Esophagus muscularis mucosa (tissue), 4 donors: ENCODE measurements at regions not wholly inside any gene's neighbourhood (a gene's known extent, or its start where the extent isn't known, plus 50 kb on each side); places are given as distances from the start of the nearest gene placed in this dataset.
A peak's percentile ranks its signal among the peaks of the same experiment; 100 is the strongest.

Source experiments
- DNase-seq: peaks from one replicate; pipeline ENCODE4 v3.0.0-alpha.2; 2017; ENCODE audit errors: extremely low spot score
- H3K27ac ChIP-seq, 4 donors: fragments of 200-600 bp; sonication (generic); replicated peaks in 1 of 4; 1 replicate in 3 of 4; 2 replicates in 1 of 4; pipeline ENCODE4 v1.5.1; 2016 to 2019; ENCODE audit warnings: mild to moderate bottlenecking in 1 of 4
- H3K27me3 ChIP-seq, 4 donors: fragments of 200-600 bp; sonication (generic); one replicate each; pipeline versions ENCODE4 v1.5.1 to v1.6.0; 2016 to 2019
- H3K36me3 ChIP-seq, 4 donors: fragments of 200-600 bp; sonication (generic); one replicate each; pipeline ENCODE4 v1.5.1; 2016 to 2019
- H3K4me1 ChIP-seq, 4 donors: fragments of 200-600 bp; sonication (generic); one replicate each; pipeline ENCODE4 v1.5.1; 2016 to 2019
- H3K4me3 ChIP-seq, 4 donors: fragments of 200-600 bp; sonication (generic); 1 replicate in 2 of 4; 2 replicates in 2 of 4; pipeline ENCODE4 v1.5.1; 2016 to 2019; ENCODE audit warnings: mild to moderate bottlenecking in 4 of 4, moderate library complexity in 1 of 4
- H3K9me3 ChIP-seq, 4 donors: fragments of 200-600 bp; sonication (generic); 1 replicate in 3 of 4; 2 replicates in 1 of 4; pipeline ENCODE4 v1.5.1; 2016 to 2019
- EP300 ChIP-seq: sonication (generic); formaldehyde crosslinking; IDR thresholded peaks from one replicate; pipeline ENCODE4 v1.6.1; 2017; ENCODE audit warnings: antibody characterized with exemption
- POLR2A ChIP-seq: fragments of 450-650 bp; IDR thresholded peaks from one replicate; pipeline ENCODE4 v1.6.1; 2017; ENCODE audit warnings: antibody characterized with exemption, moderate library complexity, mild to moderate bottlenecking, low read depth
- POLR2AphosphoS5 ChIP-seq, 2 donors: sonication (generic); formaldehyde crosslinking; IDR thresholded peaks; one replicate each; pipeline ENCODE4 v1.6.1; 2017; ENCODE audit warnings: antibody characterized with exemption in 2 of 2
- WGBS: methylation state at CpG from one replicate; pipeline ENCODE4 v1.1.5; 2018; 5-methylcytosine and 5-hydroxymethylcytosine counted together
- intact Hi-C: fragments of 100-400 bp; cut with DNase I; formaldehyde crosslinking; loops from one replicate; pipeline ENCODE4 v1.15.1; 2023
- TF ChIP-seq, protein P1 (sequence below), 3 experiments: fragments of 200-600 bp in 2 of 3; fragments of 450-650 bp in 1 of 3; sonication (generic) in 2 of 3; IDR thresholded peaks; one replicate each; pipeline ENCODE4 v1.5.1; 2017 to 2019; ENCODE audit warnings: antibody characterized with exemption in 3 of 3, mild to moderate bottlenecking in 2 of 3, moderate library complexity in 1 of 3

- Histone ChIP-seq H3K4me1 (peaks cover 0 to 14% (median 6%) of the 10 kb centered on the region in 4 donors), H3K27ac (no peak overlapping the region), H3K36me3 (no peaks in the 10 kb centered on the region), H3K9me3 (no peaks in the 10 kb centered on the region), H3K27me3 (no peaks in the 10 kb centered on the region), H3K4me3 (no peak overlapping the region)
- intact Hi-C loops = no loop called here
- 65% methylated on average over 6 of the region's 6 CpGs for WGBS
- DNase-seq = peak; percentile 42
- TF ChIP-seq POLR2A (no peak), POLR2AphosphoS5 (IDR thresholded peaks at IDR 0.05) (no peak), EP300 (no peak)
- TF ChIP-seq, protein P1, sequence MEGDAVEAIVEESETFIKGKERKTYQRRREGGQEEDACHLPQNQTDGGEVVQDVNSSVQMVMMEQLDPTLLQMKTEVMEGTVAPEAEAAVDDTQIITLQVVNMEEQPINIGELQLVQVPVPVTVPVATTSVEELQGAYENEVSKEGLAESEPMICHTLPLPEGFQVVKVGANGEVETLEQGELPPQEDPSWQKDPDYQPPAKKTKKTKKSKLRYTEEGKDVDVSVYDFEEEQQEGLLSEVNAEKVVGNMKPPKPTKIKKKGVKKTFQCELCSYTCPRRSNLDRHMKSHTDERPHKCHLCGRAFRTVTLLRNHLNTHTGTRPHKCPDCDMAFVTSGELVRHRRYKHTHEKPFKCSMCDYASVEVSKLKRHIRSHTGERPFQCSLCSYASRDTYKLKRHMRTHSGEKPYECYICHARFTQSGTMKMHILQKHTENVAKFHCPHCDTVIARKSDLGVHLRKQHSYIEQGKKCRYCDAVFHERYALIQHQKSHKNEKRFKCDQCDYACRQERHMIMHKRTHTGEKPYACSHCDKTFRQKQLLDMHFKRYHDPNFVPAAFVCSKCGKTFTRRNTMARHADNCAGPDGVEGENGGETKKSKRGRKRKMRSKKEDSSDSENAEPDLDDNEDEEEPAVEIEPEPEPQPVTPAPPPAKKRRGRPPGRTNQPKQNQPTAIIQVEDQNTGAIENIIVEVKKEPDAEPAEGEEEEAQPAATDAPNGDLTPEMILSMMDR (IDR thresholded peaks at IDR 0.05) = no peak
Observed at GRCh38 chr10:62578301-62578700, 204.1 kb downstream of the ZNF365 start.

GRCh38 chr10:62578916-62579315 is 204.7 kb downstream of the ZNF365 start:
- 93% methylated on average over 1 of the region's 1 CpG for WGBS
- H3K9me3 ChIP-seq = no peaks in the 10 kb centered on the region
- H3K27me3 ChIP-seq = no peaks in the 10 kb centered on the region
- H3K27ac ChIP-seq = no peak overlapping the region
- intact Hi-C loops = no loop called here
- no peak for TF ChIP-seq POLR2AphosphoS5 (IDR thresholded peaks at IDR 0.05)
- no peak for TF ChIP-seq EP300
- TF ChIP-seq, protein P1 (IDR thresholded peaks at IDR 0.05) = no peak
- TF ChIP-seq POLR2A = no peak
- no peaks in the 10 kb centered on the region for H3K36me3 ChIP-seq
- peak; percentile 26 for DNase-seq
- H3K4me3 ChIP-seq = no peak overlapping the region
- peaks cover 0 to 21% (median 7%) of the 10 kb centered on the region in 4 donors for H3K4me1 ChIP-seq

GRCh38 chr10:62580396-62580795 is 206.2 kb downstream of the ZNF365 start:
- Histone ChIP-seq H3K9me3 (no peaks in the 10 kb centered on the region), H3K4me3 (no peak overlapping the region), H3K36me3 (no peaks in the 10 kb centered on the region), H3K27me3 (no peaks in the 10 kb centered on the region), H3K27ac (no peak overlapping the region), H3K4me1 (peaks cover 0 to 31% (median 10%) of the 10 kb centered on the region in 4 donors)
- no peak for TF ChIP-seq POLR2AphosphoS5 (IDR thresholded peaks at IDR 0.05)
- TF ChIP-seq EP300 = no peak
- TF ChIP-seq, protein P1 (IDR thresholded peaks at IDR 0.05) = no peak
- intact Hi-C loops = no loop called here
- peak; percentile 37 for DNase-seq

DNA sequence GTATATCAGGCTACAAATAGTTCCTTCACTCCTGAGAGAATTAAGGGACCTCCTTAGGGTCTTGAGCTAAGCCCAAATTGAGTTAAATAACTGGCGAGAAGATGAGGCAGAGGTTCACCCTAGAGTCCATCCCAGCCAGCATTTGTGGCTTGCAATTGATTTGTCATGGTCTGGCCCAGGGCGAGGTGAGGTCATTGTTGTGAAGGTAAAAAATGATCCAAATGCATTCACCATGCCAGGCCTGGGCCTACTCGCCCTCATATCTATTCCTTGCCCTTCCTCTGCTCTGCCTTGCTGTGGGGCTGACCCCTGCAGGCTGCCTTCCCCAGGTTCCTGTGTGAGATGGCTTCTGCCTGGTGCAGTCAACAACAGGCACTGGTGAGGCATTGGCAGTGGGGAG is 207.2 kb downstream of the ZNF365 start:
- peak; percentile 90 for DNase-seq
- no peak for TF ChIP-seq POLR2AphosphoS5 (IDR thresholded peaks at IDR 0.05)
- no peak for TF ChIP-seq POLR2A
- TF ChIP-seq, protein P1 (IDR thresholded peaks at IDR 0.05) = no peak
- no peak for TF ChIP-seq EP300
- intact Hi-C loops = no loop called here
- H3K9me3 ChIP-seq = no peaks in the 10 kb centered on the region
- H3K4me1 ChIP-seq = peaks cover 0 to 31% (median 10%) of the 10 kb centered on the region in 4 donors
- H3K27ac ChIP-seq = peak overlapping the region; percentile 5 to 52 (median 42)
- H3K4me3 ChIP-seq = no peak overlapping the region
- no peaks in the 10 kb centered on the region for H3K27me3 ChIP-seq
- 79% methylated on average over 3 of the region's 3 CpGs for WGBS
- no peaks in the 10 kb centered on the region for H3K36me3 ChIP-seq

DNA sequence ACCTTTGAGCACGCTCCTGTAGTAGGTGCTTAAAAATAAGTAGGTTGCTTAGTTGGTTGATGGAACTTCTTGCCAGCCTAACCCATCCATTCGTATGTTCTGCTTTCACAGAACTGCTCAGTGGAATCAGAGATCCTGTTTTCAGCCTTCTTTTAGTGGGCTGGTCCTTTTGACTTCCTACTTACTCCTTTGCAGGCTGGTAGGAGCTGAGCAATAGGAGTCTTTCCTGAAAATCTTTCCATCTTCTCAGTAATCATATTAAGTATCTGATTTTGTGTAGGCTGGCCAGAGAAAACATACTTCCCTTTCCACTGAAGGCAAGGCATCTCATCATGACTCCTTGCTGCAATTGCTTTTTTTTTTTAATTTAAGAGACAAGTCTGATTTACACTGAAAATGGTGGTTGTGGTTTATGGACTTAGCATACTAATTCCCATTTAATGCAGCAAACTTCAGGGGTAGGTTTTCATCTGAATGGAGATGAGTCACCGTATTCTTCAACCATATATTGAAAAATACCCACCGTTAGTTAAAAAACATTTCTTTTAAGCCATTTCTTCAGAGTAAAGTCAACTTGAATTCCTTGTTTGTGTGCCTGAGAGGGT is 208.0 kb downstream of the ZNF365 start:
- DNase-seq = peak; percentile 42
- H3K36me3 ChIP-seq = no peaks in the 10 kb centered on the region
- intact Hi-C loops = no loop called here
- peaks cover 0 to 31% (median 10%) of the 10 kb centered on the region in 4 donors for H3K4me1 ChIP-seq
- no peaks in the 10 kb centered on the region for H3K27me3 ChIP-seq
- no peak overlapping the region for H3K4me3 ChIP-seq
- H3K9me3 ChIP-seq = no peaks in the 10 kb centered on the region
- TF ChIP-seq, protein P1 (IDR thresholded peaks at IDR 0.05) = no peak
- TF ChIP-seq POLR2A (no peak), POLR2AphosphoS5 (IDR thresholded peaks at IDR 0.05) (no peak)
- H3K27ac ChIP-seq = peak overlapping the region; percentile 15 to 52 (median 42)
- 67% methylated on average over 4 of the region's 4 CpGs for WGBS
